ENCODE measurements at regions not wholly inside any gene's neighbourhood (a gene's known extent, or its start where the extent isn't known, plus 50 kb on each side); places are given as distances from the start of the nearest gene placed in this dataset.

DNA sequence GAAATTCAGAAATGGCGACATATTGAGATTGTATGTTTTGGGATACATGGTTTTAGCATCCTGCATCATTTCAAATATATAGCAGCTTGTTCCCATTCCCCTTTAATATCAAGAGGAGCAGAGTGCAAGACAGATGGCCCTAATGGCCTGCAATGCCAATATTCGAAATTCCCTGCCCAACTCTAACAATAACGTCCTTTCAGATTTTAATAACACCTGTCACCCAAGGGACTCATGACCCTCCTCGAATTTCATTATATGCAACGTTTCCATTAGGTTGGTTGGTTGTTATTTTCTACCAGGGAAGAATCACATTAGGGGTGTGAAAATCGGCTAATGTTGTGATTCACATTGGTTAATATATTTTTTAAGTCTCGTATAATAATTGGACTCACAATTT is 170.0 kb downstream of the TNFSF13B start:
- TF ChIP-seq, protein P1, sequence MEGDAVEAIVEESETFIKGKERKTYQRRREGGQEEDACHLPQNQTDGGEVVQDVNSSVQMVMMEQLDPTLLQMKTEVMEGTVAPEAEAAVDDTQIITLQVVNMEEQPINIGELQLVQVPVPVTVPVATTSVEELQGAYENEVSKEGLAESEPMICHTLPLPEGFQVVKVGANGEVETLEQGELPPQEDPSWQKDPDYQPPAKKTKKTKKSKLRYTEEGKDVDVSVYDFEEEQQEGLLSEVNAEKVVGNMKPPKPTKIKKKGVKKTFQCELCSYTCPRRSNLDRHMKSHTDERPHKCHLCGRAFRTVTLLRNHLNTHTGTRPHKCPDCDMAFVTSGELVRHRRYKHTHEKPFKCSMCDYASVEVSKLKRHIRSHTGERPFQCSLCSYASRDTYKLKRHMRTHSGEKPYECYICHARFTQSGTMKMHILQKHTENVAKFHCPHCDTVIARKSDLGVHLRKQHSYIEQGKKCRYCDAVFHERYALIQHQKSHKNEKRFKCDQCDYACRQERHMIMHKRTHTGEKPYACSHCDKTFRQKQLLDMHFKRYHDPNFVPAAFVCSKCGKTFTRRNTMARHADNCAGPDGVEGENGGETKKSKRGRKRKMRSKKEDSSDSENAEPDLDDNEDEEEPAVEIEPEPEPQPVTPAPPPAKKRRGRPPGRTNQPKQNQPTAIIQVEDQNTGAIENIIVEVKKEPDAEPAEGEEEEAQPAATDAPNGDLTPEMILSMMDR (IDR thresholded peaks at IDR 0.05), result no peak
- no peak for TF ChIP-seq EZH2phosphoT487 (IDR thresholded peaks at IDR 0.05)
- no peak for TF ChIP-seq EZH2 (IDR thresholded peaks at IDR 0.05)

Data from neural progenitor cell (in vitro differentiated cells).